G401.6 (cell line): ENCODE measurements at regions not wholly inside any gene's neighbourhood (a gene's known extent, or its start where the extent isn't known, plus 50 kb on each side); places are given as distances from the start of the nearest gene placed in this dataset.
"Not testable (repeated sequence)": the region's sequence is repeated elsewhere in the genome, so short reads cannot be mapped to it uniquely, and the experiment has no call there.

Experiments
- FAIRE-seq: peaks from 2 replicates; lab custom pipeline; 2012; peaks lifted over from hg19 to GRCh38; lab: Jason Lieb, UNC

DNA sequence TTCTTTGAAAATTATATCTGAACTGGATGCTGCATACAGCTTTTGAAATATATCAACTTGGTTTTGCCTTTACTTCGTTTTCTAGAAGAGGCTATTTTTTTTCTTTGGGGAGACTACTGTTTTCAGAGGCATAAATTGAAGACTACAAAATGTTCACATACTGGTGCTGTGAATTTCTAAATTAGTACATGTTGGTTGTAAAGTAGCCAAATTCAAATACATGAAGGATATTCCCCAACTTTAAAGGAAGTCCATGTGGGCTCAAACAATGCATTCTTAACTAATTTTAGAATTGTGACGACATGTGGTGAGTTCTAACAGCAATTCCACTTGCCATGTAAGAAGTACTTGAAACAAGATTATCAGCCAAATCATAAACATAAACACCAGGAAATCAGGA, 295.7 kb downstream of the TUSC7 start:
- no peak for FAIRE-seq

DNA sequence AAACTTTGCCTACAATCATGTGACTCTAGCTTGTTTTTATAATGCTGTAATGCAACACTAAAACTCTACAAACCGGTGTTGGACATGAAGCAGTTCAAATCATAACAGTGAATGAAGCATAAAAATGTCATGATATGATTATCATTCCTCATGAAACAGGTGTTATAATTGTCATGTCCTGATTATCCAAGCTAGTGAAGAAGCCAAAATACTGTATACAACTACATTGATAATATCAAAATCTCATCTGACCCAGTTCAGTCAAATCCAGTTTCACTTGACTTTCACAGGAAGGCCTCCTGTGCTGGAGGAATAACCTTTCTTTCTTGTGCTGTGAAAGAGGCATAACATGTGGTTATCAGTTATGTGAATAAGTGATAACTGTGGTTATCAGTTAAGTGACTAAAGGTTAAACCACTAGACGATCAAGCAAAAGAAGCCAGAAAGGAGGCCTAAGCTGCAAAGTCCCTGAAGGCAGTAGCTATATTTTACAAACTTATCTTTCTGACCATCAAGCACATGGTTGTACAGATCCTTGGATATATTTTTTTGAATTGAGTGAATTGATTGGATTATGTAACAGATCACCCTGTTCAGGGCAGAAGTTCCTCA, 296.4 kb downstream of the TUSC7 start:
- no peak for FAIRE-seq

DNA sequence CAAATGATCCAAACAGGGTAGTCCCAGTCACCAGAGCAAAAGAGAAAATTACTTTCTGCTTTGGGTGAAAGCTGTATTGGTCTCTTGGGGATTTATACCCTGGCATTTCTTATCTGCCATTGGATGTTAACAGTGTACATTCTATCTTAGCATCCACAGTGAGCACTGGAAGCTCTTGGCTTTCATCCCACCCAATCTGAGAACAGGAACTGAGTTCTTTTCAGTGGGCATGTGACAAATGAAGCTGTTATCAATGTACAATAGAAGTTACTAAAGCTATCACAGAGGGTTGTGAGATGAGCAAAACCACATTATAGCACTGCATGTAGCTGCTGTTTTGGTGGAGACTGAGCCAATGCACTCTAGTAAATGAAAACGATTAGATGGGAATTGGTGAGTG, 300.7 kb downstream of the TUSC7 start:
- FAIRE-seq, result no peak

DNA sequence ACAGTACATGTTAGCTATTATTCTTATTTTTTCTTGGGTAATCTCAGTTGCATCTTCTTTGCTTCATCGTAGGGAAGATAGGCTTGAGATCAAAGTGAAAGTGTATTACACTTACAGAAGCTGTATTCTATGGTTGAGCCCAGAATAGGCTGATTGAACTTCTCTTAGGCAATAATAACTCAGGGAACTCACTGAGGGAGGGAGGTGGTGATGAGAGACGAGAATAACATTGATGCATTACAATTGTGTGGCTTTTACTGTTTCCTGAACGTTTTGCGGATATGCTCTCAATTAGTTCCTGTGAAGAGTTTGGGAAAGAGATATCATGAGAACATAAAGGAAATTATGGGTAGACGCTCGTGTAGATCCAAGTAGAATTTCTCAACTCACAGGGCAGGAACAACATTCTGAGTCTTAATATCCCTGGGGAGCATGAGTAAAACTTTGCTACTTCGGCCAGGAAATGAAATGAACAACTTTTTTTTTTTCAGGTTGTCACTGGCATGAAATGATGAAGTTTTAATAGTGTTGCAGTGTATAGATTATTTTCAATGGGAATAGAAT, 302.2 kb downstream of the TUSC7 start:
- FAIRE-seq, result no peak

DNA sequence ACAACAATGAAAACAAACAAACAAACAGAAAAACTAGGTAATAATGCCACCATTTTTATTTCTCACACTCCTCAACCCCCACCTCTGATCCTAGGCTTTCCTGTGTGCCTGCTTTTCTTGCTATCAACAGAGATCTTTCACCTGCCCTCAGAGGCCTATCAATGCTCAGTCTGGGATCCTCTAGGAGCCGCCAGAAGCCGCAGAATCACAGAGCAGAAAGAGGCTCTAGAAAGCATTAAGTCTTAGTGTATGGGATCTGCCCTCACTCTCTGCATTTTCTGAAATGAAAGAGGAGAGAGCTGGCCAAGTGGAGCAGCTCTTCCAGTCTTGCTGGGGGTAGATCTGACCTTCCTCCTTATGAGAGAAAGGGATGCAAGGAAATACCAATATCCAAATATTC, 306.8 kb downstream of the TUSC7 start:
- FAIRE-seq, result no peak

DNA sequence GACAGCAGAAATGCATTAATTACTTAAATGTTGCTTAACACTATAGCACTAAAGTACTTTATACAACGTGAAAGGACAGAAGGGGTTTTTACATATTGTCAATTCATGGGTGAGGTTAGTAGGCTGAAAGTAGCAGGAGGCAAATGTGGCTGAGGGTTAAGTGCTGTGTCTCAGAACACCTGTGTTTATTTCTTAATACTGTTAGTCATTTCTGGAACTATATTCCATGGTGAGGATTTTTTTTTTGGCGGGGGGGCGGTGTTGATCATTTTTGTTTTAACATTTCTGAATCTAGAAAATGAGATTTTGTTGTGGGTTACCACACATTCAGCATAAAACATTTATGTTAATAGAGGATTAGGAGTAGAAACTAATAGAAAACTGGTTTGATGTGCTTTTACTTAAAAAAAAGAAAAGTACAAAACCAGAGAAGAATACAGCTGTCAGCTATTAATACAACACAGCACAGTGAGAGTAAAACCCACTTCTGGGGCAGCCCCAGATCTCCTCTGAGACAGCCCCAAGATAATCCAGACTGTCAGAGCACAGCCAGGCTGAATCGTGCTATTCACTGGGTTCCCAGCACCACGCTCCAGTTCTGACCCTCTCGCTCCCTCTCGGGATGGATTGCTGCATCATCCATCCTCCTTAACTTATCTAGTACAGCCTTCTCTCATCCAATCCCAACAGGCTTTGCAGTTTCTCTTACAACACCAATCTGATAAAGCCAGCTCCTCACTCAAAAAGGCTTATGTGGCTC, 307.7 kb downstream of the TUSC7 start:
- FAIRE-seq, result no peak

DNA sequence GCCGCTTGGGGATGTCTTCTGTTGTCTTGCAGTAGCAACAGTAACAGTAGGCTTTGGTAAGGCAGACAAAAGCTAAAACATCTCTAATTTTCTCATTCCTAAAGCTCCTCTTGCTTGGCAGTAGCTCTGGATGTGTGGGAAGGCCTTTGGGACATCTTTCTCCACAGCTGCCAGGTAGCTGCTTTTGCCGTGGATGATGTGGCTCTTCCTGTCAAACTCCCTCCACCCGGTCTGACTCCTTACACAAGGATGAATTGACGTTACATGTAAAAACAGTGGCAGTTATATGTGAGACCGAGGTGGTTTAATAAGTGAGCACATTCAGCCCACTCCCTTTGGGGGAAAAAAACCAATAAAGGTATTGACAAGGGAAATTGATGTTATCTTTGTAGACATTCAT, 309.1 kb downstream of the TUSC7 start:
- no peak for FAIRE-seq

DNA sequence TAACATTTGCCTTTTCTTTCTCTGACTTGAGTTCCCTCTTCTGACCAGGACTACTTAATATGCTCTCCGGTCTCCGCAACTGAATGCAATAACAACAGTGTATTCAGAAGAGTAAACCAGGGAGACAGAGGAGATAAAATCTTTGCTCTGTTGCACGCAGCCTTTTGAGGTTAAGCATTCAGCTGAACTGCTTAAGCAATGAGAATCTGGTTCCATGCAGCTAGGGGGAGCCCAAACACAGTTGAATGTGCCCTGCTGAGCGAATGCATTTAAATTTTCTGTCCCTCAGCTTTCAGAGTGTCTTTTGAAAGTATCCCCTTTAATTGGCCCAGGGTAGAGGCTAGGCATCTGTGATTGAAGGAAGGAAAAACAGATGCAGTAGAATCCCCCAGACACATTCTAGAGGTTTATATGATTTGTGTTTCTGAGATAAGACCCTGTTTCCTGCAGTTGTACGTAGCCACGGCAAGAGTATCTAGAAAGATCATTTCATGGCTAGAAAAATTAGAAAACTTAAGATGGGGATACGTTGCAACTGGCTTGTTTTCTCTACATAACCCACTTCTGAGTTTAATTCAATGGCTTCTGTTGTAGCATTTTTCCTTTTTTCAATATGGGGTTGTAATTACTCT, 309.6 kb downstream of the TUSC7 start:
- no peak for FAIRE-seq

DNA sequence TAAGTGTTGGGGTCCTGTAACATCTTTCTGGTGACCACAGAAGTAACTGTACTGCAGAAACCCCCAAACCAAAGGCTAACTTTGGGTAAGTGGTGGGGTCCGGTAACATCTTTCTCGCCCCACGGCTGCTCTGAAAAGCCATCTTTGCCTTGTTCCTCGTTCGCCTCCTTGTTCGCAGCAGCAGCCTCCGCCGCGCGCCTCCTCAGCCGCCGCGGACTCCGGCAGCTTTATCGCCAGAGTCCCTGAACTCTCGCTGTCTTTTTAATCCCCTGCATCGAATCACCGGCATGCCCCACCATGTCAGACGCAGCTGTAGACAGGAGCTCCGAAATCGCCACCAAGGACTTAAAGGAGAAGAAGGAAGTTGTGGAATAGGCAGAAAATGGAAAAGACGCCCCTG, 316.8 kb downstream of the TUSC7 start:
- no peak for FAIRE-seq

DNA sequence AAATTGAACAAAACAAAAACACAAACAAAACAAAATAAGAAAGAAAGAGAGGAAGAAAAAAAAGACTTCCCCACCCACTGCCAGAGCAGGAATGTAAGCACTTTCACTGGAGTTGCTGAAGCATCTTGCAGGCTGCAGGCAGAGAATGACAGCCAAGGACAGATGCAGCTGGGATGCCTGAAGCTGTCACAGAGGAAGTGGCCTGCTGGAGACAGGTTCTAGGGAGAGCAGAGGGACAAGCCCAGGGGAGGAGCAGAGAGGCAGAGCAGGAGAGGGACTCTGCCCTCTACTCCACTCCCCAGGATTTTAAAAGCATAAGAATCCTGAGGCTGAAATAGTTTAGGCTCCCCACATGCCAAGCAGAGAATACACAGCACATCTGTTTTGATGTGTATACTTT, 326.2 kb downstream of the TUSC7 start:
- FAIRE-seq, result no peak

DNA sequence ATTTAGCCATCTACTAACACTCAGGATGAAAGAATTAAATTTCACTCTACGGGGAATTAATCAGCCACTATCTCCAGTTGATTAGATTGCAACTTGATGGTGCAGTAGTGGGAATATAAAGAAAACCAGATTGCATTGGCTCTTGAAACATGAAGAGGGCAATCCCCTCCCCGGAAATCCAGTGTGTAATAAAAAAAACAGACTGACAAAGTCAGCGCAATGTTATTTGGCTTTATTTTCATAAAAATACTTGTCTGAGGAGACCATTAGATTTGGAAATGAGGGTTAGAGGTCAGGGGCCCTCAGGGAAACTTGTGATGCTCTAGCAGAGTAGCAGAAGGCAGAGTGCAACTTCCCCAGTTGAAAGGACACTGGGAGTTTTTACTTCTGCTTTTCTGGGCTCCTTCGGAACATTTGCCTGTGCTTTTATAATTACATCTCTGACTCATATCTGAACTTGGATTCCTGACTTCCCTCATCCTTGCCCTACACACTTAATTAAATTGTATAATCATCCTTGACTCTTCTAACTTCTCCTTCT, 326.8 kb downstream of the TUSC7 start:
- FAIRE-seq, result no peak

DNA sequence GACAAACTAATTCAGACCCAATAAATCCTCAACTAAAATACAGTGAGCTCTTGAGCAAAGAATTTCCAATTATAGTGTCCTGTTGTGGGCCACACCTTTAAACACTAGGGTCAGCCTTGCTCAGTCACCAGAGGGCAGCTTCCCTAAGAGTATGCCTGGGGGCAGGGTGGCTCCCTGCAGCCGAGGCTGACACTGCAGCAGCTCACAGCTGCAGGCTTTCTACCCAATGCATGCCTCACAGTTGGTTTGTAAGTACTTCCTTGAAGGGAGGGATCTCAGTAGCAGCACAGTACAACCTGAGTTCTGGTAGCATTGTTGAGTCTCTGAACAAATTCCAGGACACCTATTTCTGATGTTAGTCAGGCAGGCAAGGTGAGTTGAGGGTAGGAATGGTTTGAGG, 335.6 kb downstream of the TUSC7 start:
- FAIRE-seq, result no peak

DNA sequence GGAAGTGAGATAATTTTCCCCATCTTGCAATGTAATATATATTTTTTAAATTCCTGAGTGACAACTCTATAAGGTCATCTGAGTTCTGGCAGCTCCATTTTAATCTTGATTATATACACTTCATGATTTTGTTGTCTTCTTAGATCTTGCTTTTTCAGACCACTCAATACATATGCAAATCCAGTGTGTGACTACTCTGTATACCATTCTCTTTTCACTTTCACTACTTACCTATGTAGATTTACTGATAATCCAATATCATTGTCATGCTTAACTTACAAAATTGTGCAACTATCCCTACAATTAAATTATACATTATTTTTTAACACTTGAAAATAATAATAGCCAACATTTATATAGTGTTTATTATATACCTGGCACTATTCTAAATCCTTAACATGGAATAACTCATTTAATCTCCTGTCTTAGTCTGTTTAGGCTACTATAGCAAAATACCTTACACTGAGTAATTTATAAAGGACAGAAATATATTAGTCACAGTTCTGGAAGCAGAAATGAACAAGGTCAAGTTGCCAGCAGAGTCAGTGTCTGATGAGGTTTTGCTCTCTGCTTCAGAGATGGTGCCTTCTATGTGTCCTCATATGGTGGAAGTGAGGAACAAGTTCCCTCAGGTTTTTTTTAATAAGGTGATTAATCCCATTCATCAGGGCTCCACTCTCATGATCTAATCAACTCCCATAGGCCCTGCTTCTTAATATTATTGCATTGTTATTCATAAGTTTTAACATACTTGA, 338.5 kb downstream of the TUSC7 start:
- no peak for FAIRE-seq

DNA sequence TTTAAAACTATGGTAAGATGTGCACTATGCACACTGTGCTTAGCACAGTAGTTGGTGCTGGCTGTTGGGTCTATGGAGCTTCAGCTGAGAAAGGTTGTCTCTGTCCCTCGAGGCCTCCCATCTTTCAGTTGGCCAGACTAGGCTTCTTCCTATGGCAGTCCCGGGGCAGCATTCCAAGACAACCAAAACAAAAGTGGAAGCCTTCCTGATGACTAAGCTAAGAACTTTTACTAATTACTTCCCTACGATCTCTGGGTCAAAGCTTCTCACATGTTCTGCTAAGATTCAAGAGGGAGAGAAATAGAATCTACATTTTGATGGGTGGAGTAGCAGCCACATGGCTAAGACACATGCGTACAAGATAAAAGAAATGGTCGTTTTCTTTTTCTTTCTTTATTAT, 342.8 kb downstream of the TUSC7 start:
- FAIRE-seq, result no peak

DNA sequence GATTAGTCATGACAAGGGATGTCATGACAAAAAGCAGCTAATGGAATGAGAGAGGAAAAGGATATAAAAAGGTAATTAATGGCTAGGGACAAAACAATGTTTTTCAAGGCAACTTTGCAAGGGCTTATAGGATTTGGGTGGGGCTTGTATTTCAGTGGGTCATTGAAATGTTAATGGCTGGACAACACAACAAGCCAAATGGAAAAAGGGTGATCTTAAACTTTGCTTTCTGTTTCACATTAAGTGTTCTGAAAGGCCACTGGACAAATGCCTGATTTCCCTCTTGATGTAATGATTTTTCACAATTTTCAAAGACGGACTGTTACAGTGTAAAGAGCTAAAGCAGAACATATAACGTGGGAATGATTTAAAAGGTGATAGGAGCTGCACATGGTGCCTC, 345.0 kb downstream of the TUSC7 start:
- no peak for FAIRE-seq

DNA sequence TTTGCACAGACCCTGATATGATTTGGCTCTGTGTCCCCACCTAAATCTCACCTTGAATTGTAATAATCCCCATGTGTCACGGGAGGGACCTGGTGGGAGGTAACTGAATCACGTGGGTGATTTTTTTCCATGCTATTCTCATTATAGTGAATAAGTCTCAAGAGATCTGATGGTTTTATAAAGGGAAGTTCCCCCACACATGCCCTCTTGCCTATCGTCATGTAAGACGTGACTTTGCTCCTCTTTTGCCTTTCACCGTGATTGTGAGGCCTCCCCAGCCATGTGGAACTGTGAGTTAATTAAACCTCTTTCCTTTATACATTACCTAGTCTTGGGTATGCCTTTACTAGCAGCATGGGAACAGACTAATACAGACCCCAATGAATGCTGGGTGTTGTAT, 347.4 kb downstream of the TUSC7 start:
- not testable (repeated sequence) for FAIRE-seq

DNA sequence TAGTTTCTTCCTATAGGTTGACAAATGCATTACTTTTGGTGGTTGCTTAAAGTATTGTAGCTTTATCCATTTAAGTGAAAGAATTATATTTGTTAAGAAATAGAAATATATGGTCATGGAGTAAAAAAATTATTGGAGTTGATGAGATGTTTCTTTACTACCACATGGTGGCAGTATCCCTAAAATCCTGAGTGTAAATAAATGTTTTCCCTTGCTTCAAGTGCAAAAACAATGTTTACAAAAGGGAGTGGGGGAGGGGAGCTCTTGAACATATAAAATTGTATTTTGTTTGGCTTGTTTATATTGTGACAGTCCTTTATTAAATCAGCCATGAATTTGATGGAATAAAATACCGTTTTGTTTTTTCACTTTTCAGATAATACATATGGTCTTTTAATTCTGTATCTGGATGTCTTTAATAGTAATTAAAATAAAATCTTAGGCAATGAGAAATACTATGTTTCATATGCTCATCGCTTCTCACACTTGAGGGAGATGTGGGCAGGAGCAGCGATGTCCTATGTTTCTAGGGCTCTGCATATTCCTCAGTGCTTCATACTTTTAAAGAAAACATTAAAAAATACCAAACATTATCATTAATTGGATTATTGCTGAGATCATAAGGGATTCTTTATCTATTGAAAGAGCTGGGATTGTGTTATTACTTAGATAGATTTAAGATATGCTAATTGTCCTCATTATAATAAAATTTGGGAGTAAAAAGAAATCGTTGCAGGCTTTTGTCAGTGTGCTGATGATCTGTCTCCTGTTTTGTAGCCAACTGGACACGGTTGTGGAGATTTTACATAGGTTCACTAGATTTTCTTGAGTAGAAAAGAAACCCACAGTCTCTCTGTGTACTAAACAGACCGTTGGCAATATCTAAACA, 349.7 kb downstream of the TUSC7 start:
- FAIRE-seq, result peak; percentile 88

DNA sequence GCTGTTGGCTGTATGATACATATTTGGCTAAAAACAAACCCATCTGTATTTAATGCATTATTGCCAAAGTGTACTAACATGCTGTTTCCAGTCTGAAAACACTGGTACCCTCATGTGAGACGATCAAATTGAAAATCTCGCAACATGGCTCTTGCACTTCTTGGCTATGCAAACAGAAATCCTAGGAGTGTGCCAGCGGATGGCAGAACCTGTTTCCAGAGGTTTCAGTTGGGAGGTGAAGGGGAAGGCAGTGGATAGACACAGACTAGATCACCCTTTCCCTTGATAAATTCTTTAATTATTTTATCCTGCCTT, 350.3 kb downstream of the TUSC7 start:
- no peak for FAIRE-seq

DNA sequence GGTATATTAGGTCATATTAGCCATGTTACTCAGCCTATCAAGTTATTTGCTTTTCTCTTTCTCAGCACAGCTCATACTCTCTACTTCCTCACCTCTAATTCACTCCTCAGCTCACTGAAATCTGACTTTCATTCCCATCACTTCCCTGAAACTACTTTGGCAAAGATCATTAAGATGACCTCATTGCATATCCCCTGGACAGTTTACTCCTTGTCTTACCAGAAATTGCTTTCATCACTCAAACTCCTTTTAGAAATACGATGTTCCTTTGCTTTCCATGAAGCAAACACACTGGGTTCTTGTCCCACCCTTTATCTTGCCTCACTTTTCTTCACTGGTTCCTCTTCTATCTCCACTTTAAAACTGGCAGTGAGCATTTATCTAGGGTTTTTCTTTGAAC, 354.4 kb downstream of the TUSC7 start:
- no peak for FAIRE-seq

DNA sequence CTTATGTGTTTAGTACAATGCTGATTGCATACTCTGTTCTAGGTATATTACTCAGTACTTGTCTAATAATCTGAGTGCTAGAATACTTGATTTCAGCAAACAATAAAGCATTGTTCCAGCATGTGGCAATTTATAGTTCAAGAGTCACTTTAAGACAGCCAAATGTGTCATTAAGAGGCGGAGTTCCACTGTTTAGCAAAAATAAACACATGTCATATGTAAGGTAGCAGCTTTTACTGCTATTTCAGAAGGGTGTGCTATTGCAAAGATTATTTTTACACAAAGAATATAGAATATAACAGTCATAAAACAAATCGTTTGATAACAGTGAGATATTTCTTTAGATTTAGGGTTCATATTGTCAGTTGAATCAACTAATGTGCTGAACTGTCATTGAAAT, 358.7 kb downstream of the TUSC7 start:
- no peak for FAIRE-seq

DNA sequence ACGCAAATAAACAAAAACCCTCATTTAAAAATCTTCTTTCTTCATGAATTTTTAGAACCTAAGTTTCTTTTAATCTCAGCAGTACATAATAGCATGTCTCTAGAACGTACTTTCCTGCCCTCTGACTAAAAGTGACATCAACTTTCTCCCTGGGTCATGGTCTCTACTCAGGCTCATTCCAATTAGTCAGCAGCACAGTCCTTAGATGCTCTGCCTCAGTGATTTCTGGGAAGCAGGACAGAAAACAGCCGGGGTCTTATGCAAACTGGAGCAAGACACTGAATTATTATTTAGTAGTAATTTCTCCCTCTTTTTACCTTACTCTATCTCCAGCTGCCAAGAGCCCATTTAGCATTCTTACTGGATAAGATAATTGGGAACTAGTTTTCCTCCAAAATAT, 365.2 kb downstream of the TUSC7 start:
- FAIRE-seq, result no peak

DNA sequence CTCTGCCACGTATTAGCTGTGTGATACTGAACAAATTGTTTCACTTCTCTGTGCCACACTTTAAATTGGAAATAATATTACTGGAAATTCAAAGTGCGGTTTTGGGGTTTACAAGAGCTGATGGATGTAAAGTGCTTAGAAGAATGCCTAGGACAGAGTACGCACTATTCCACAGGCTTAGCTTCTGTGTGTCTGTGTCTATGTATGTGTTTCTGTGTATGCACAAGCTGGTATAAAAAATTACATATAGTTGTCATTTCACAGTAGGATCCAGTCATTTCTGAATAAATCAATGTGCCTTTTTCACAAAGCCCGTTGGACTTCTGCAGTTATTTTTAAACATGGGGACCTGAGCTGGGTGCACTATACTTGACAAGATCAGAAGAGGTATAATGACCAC, 370.4 kb downstream of the TUSC7 start:
- FAIRE-seq, result no peak
